GM19238 (cell line): ENCODE measurements at regions not wholly inside any gene's neighbourhood (a gene's known extent, or its start where the extent isn't known, plus 50 kb on each side); places are given as distances from the start of the nearest gene placed in this dataset.

Experiments
- DNase-seq: peaks from one replicate; pipeline ENCODE4 v3.0.0; 2011; ENCODE audit warnings: low spot score; ENCODE audit not compliant: insufficient read length

DNA sequence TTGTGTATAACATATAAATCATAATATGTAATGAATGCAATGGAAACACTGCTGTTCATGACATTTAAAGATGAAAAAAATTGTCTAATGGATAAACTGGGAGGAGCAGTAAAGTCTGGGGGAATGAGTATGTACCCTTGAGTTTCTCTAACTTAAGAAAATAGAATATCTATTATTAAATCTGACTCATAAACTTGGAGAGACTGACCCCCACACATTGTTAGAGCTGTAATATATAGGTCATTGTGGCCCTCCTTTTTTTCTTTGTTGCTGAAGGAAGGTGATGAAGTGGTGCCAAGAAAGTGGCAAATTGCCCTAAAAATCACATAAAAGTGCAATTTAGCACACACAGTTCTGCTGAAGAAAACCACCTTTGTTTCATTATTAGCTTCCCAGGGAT lies 389.8 kb upstream of the RARB start:
- DNase-seq: no peak

DNA sequence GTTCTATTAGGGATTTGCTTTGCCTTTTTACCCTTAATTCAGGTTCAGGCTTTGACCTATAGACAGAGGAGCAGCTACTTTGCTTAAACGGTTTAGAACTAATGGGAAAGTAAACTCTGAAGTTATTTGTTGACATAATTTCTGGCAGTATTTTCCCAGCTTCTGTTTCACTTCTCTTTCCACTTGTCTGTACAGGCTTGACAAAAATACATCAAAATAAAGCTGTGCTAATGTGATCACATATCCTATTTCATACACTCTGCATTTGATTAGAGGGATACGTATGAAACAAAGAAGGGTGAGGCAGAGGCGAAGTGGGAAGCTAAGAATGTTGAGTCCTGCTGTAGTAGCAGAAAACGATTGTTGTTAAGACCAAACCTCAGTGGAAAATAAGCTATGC lies 389.1 kb upstream of the RARB start:
- no peak for DNase-seq

DNA sequence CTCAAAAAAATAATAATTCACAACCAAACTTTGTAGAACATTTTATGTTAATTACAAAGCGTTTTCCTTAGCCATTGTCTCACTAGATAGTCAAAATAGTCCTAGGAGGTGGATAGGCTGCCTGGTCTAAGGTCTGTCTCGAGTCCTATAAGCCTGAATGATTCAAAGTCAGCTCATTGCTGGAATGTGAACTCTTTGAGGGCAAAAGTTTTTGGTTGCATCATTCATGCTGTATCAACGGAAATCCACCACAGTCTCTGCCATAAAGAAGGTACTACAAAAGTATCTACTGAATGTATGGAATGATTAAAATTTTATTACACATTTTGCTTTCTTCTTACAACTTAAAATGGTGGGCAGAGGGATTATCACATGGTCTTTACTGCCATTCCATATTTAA lies 387.3 kb upstream of the RARB start:
- DNase-seq: no peak

DNA sequence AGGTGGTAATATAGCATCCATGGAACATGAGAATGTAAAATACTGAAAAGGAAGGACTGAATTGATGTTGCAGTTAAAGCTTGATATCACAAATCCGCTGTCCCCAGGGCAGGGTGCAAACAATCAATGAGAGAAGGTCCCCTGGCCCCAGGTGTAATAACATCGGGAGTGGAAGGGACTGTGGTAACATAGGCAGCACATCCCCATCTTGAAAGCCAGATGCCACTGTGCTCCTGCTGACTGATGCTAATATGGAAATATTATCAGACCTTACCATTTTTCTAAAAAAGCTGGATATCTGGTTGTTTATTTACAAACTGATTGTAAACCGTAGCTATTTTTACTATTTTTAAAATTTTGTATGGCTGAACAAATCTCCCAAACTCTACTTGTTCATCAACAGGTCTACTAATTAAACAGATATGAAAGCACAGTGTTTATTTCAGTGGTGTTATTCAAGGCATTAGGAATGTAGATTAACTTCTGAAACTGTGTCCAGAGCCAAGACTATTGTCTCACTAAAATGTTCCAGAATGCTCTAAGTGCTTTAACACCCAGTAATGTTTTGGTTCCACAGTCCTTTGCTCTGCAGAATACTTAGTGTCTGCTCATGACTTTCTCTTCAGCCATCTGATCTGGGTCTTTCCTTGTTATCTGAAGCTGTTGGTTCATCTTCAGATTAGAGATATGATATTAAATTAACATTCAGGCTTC lies 386.0 kb upstream of the RARB start:
- no peak for DNase-seq

DNA sequence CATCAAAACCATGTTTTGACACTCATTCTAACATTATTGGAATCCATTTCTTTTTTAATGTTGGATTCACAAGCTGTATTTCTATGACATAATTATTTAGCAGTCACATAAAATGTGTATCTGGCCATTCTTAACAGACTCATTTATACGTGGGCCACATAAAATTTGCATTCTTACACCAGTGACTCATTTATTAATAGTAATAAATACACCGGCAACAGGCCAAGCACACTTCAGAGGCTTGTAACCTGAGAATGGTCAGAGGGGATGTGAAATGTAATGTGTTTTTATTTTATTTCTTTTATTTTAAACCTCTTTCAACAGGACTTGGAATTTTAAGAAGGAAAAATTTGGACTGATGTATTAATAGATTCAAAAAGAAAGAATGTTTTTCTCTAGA lies 384.9 kb upstream of the RARB start:
- no peak for DNase-seq

DNA sequence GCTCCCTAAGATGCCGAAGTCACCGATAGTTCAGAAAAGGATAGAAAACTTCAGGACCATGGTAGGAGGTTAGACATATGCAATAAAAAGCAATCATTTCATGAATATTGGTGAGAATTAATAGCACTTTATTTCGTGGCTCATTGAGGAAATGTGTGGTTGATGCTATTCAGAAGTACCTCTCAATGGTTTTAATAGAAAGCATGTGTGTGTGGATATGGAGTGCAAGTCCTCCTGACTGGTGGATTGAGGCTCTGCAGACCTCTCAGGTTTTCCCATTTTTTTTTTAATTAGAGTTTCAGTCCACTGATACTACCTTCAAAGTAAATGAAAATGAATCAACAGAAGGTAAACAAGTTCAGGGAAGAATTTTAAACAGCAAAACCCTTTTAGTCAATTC lies 384.3 kb upstream of the RARB start:
- no peak for DNase-seq

DNA sequence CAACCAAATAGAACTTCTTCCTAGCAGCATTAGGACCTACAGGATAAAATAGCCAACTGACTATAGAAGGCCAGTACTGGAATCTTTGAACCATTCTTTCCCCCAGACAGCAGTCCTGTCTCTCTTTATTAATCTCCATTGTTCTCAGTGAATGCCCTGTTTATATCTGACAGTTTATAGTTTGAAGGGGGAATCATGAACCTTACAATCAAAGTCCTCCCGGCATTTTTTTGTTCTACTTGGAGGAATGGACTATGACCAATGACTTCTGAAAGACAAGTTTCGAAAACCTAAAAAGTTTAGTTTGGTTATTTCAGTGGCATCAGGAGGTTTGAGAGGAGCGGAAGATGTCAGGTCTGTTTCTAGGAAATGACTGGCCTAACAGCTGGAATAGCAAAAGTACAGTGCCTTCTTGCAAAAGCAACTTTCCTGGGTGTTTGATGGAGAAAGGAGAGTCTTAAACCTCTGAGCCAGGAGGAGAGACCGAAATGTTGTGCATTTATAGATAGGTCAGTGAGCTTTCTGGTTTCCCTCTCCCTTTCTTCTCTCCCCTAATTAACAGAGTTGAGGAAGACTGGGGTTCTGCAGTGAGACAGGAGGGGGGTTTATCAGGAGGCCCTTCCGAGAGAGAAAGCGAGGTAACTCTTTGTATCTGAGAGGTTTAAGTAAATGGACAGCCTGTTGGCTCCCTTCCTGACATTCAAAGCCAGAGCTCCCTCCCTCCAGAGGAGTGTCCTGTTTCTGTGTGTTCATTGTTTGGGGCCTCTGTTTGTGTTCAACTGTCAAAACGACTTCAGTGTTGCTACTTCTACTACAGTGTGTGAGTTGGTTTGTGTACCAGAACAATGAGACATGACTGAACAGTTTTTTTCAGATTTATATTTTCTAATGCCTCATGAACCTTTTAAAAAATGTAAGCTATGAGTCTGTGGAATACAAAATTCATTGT lies 383.0 kb upstream of the RARB start:
- DNase-seq: no peak

DNA sequence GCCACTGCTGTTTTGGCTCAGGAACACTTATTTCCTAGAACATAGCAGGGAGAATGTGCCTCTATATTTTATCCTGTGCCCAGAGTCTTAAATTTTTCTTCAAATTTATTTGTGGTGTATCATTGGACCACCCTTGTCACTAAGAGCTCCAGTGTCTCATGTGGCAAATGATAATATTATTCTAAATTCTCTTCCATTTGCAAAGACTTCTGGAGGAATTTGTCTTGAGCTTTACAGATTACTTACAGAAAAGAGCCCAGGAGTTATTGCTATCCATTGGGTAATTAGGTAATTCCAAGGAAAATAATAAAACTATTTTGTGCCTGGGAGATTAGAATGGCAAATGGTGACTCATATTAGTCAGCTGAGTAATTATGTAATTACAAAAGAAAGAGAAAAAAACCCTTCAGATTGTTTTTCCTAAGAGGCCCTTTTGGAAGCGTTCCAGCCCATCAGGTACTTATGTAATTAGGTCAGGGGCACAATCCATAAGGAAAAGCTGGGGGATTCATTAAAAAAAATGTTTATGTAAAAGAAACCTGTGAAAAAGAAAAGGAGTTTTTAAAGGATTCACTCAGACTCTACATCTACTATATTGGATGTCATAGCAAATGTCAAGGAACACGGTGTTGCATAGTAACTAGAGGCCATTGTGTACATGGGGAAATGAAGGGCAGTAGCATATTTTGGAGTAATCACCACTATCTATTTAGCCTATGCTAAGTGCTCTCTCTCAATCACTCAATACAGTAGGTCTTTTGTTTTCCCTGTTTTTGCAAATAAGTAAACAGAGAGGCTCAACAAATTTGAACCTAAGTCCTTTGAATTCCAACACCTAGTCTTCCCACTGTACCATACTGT lies 380.9 kb upstream of the RARB start:
- no peak for DNase-seq

DNA sequence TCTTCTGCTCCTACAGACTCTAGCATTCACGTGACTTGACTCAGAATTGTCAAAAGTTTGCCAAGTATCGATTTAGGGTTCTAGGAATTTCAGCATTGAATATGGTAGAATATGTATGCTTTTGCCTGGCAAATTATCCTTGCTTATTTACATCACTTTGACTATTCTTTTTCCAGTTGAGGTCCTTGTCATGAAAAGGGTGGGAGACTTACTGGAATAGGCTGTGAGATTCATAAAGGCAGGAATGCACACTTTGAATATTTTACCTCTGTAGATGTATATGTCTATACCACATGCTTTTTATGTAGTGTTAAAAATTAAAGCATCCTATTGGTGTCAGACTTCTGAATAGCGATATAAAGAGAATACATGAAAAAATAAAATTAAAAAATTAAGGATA lies 378.8 kb upstream of the RARB start:
- DNase-seq: no peak

DNA sequence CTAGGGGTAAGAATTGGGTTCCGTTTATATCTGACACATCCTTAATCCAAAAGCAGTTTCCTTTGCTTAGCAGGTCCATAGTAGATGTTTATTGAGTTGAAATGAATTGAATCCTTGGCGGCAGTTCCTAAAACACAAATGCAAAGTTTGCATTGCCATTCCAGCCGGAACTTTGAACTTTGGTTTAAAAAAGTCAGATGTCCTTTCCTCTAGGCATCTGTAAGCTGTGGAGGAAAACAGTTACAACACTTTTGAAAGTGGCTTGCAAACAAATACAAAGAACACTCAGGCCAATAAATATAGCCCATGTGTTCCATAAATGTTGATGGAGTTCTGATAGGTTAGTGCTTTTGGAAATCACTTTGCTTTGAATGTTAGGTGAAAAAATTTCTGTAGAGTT lies 374.7 kb upstream of the RARB start:
- no peak for DNase-seq

DNA sequence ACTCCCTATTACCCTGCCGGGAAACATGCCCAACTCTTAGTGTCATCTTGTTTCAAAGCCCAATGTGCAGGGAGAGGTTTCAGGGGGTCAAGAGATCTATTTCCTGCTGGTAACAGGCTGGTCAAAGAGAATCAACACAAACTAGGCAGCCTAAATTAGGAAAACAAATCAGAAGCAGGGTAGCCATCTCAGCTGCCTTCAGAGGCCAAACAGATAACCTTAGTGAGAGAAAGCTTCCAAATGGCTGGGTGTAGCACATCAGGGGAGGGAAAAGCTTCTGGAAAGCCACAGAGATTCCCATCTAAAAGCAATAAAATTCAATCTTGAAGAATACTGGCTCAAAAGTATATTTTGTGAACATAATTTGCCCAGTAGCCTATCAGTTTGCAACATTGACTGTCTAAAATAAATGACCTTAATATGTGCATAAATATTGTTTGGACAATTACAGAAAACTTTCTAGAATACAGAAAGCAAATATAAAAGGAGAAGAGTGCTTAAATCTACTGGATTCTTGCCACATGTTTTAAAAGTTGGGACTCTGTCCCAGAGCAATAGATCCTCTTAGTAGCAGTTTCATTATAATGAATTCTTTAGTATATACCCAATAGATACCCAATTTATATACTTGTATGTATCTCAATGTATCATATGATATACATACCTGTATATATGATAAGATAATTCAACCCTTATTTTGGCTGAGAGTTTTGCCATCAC lies 371.9 kb upstream of the RARB start:
- no peak for DNase-seq

DNA sequence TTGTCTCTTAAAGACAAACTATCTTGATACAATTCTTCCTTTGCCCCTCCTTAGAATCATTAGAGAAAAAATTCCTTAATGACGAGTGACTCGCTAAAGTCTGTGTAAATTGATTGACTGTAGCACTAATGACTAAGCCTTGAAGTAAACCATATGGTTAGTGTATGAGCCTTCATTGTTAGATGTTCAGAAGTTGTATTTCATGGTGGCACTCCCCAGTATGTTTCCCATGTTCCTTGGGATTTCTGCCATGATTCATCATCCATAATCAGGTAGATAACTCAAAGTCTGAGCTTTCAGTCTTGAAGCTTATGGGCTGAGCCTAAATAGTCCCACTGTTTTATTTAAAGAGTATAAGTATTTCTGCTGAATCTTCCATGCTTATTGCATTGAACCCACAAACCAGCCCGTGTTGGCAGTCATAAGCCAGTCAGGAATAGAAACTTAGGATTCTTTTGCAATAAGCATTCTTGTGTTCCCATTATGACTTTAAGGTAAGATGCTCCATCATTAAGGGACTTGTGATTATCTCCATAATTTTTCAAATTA lies 371.2 kb upstream of the RARB start:
- DNase-seq: no peak

DNA sequence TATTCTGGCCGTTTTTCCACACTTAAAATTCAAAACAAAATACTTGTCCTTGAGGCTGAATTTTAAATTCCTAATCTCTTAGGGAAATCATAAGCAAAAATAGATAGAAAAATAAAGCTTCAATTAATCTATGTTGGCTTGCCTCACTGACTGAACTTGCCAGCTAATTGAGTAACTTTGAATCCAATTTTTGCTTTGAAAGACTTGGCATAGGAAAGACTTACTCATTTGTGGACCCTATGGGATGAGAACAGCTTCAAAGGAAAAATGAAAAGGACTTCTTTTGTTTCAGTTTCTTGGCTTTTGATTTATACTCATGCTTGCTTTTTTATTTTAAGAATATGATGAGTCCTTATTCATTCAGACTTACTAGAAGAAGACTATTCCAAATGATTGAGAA lies 370.7 kb upstream of the RARB start:
- no peak for DNase-seq

DNA sequence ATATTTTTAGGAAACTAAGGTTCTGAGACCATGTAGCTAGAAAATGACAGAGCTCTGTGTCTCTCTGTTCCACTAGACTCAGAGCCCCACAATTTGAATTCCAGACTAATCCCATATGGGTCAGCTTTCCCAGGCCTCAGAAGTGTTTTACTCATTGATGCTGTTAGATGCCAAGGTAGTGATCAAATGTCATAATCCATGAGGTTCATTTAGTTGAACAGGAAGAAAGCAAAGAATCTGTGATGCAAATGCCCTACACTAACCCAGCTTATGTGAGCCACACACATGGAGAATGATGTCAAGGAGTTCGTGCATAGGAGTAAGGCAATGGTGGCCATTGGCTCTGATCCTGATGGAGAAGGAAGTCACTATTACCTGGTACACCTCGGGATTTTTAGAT lies 363.4 kb upstream of the RARB start:
- DNase-seq: no peak

DNA sequence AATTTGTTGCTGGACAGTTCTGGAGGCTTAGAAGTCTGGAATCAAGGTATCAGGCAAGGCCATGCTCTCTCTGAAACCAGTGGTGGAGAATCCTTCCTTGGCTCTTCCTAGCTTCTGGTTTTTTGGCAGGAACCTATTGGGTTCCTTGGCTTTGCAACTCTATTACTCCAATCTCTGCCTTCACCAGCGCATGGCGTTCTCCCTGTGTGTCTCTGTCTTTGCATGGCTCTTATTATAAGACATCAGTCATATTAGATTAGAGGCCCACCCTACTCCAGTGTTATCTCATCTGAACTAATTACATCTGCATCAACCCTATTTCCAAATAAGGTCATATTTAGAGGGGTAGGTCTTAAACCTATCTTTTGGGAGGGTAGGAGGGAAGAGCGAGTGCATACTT lies 358.1 kb upstream of the RARB start:
- no peak for DNase-seq

DNA sequence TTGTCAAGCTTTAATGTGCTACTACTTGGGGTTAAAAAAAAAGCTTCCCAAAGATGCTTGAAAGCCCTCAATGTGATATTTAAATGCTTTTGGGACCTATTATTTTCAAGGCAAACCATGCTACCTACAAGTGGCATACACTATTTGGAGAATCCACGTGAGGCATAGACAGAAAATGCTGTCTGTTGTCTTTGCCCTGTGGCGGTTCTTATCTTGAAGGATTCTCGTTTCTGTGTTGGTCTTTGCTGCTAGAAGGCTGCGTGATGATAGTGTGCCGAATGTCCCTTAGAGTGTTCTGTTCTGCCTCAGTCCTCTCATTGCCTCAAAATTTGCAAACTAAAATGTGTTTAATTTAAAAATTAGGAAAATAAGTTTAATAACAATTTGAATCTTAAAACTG lies 356.2 kb upstream of the RARB start:
- DNase-seq: no peak

DNA sequence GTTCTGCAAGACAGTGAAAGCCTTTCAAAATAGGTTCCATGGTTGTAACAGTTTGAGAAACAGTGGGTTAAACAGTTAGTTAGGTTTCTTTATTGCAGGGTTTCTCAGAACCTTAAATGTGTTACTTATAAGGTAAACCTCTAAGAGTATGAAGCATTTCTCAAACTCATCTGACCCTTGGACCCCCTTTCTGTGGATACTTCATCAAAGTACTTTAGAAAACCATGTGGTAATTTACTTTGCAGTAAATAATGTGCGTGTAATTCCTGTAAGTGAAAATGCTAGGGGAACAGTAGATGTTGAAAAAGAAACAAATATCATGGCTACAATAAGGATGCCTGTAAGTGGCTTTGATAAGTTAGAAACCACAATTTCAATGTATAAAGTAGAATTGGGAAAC lies 354.6 kb upstream of the RARB start:
- no peak for DNase-seq

DNA sequence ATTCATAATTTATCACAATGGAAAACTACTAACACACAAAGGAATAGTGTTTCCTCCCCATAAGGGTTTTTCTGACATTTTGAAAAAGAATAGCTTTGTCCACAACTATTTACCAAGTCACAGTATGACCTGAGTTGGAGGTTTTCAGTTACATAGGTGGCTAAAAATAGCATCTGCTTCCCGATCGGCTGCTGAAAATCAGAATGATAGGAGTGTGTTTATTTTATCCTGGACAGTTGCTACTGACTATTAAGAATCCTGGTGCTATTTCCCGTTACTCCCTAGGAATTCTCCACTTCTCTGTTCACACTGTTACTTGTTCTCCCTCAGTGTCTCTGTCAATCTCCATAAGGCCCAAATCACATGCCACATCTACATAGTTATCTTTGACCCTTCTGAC lies 353.9 kb upstream of the RARB start:
- DNase-seq: no peak

DNA sequence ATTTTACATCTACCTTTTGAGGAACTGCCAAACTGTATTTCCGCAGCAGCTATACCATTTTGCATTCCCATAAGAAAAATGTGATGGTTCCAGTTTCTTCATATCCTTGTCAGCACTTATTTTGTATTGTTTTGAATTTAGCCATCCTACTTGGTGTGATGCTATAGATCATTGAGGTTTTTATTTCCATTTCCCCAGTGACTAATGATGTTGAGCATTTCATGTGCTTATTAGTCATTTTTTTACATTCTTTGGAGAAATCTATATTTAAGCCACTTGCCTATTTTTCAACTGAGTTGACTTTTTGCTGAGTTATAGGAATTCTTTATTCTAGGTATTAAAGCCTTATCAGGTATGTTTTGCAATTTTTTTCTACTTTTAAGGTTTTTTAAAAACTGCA lies 347.6 kb upstream of the RARB start:
- DNase-seq: no peak

DNA sequence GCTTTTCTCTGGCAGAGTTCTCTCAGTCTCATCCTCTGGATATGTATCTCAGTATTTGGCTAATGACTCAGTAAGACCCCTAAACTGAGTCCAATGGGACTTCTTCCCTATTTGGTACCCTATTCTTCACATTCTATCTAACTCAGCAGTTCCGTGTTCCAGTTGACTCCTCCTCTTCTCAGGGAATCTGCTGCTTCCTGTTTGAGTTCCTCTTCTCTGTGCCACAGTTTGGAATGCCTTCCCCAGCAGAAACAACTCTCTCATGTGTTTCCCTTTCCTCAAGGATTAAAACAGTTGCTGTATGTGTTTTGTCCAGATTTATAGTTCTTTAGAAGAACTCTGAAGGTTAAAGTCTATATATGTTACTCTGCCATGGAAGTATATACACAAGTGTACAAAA lies 344.0 kb upstream of the RARB start:
- no peak for DNase-seq

DNA sequence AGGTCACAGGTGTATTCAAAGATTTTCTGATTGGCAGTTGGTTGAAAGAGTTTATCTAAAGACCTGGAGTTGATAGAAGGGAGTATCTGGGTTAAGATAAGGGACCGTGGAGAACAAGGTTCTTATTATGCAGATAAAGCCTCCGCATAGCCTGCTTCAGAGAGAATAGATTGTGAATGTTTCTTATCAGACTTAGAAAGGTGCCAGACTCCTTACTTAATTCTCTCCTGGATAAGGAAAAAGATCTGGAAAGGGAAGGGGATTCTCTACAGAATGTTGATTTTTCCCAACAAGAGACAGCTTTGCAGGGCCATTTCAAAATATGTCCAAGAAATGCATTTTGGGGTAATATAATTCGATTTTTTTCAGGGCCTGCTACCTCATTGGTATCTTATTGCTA lies 341.3 kb upstream of the RARB start:
- DNase-seq: no peak
